ENCODE measurements at regions not wholly inside any gene's neighbourhood (a gene's known extent, or its start where the extent isn't known, plus 50 kb on each side); places are given as distances from the start of the nearest gene placed in this dataset.

- H3K4me1 ChIP-seq = no peaks in the 10 kb centered on the region
- H3K27ac ChIP-seq = no peak overlapping the region
- 59 to 79% methylated on average over 3 of the region's 3 CpGs for WGBS, 2 donors
- intact Hi-C loops (cut with DNase I; ENCODE audit: low total_unique reads) = no loop called here
- no peaks in the 10 kb centered on the region for H3K9me3 ChIP-seq
- no peak overlapping the region for H3K4me3 ChIP-seq
- H3K27me3 ChIP-seq = no peaks in the 10 kb centered on the region
- no peak for DNase-seq
- no peak for TF ChIP-seq POLR2A (IDR thresholded peaks at IDR 0.05)
- TF ChIP-seq, protein P1, sequence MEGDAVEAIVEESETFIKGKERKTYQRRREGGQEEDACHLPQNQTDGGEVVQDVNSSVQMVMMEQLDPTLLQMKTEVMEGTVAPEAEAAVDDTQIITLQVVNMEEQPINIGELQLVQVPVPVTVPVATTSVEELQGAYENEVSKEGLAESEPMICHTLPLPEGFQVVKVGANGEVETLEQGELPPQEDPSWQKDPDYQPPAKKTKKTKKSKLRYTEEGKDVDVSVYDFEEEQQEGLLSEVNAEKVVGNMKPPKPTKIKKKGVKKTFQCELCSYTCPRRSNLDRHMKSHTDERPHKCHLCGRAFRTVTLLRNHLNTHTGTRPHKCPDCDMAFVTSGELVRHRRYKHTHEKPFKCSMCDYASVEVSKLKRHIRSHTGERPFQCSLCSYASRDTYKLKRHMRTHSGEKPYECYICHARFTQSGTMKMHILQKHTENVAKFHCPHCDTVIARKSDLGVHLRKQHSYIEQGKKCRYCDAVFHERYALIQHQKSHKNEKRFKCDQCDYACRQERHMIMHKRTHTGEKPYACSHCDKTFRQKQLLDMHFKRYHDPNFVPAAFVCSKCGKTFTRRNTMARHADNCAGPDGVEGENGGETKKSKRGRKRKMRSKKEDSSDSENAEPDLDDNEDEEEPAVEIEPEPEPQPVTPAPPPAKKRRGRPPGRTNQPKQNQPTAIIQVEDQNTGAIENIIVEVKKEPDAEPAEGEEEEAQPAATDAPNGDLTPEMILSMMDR (IDR thresholded peaks at IDR 0.05) = no peak
- no peaks in the 10 kb centered on the region for H3K36me3 ChIP-seq (ENCODE audit: low read depth, missing control alignments)
These were observed 166.2 kb downstream of the RBM43 start for GRCh38 chr2:151095463-151095862.

GRCh38 chr2:151091583-151091982, 170.1 kb downstream of the RBM43 start:
- 74 to 81% methylated on average over 3 of the region's 3 CpGs for WGBS, 2 donors
- intact Hi-C loops (cut with DNase I; ENCODE audit: low total_unique reads) = no loop called here
- Histone ChIP-seq H3K9me3 (no peaks in the 10 kb centered on the region), H3K27me3 (no peaks in the 10 kb centered on the region), H3K4me1 (no peaks in the 10 kb centered on the region), H3K36me3 (ENCODE audit: low read depth, missing control alignments) (no peaks in the 10 kb centered on the region), H3K27ac (no peak overlapping the region), H3K4me3 (no peak overlapping the region)
- no peak for TF ChIP-seq POLR2A (IDR thresholded peaks at IDR 0.05)
- TF ChIP-seq, protein P1 (IDR thresholded peaks at IDR 0.05) = no peak
- no peak for DNase-seq

DNA sequence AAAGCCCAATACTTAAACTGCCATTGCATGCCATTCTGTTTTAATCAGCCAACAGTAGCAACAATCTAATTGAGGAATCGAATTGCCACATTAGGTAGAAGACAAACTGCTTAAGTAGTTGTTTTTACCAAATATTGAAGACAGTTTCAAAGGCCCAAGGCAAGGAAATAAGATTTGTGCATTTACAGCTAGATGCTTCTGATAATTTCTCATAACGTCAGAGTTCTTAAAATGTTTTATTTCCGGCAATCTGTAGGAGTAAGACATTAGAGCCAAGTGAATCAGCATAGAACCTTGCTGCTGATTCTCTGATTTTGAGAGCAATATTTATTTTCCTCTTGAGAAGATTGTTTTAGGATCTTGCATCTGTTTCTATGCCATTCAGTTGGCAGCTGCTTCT, 174.3 kb downstream of the RBM43 start:
- Histone ChIP-seq H3K27ac (no peak overlapping the region), H3K4me1 (no peaks in the 10 kb centered on the region), H3K36me3 (ENCODE audit: low read depth, missing control alignments) (no peaks in the 10 kb centered on the region), H3K27me3 (no peaks in the 10 kb centered on the region), H3K4me3 (no peak overlapping the region), H3K9me3 (no peaks in the 10 kb centered on the region)
- intact Hi-C loops (cut with DNase I; ENCODE audit: low total_unique reads) = no loop called here
- no peak for DNase-seq
- TF ChIP-seq, protein P1 (IDR thresholded peaks at IDR 0.05) = no peak
- no peak for TF ChIP-seq POLR2A (IDR thresholded peaks at IDR 0.05)
- 70 to 82% methylated on average over 3 of the region's 3 CpGs for WGBS, 2 donors

DNA sequence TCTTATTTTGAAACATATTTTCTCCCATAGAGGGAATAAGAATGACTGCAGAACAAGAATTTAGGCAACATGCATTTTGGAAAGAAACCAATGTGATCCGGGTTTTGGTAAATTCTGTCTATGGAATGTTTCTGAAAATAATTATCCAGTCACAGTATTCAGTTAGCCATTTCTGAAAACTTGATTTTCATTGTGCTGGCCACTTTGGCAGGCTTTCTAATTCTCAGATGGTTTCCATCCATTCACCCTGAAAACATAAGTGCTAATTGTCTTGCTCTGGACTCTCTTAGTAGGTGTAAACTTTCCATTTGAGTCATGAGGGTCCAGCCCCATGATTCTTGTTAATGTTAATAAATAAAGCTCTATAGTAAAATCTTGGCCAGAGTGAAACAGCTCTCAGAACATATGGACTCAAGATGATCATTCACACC, 176.5 kb downstream of the RBM43 start:
- TF ChIP-seq POLR2A (IDR thresholded peaks at IDR 0.05) = no peak
- TF ChIP-seq, protein P1 (IDR thresholded peaks at IDR 0.05) = no peak
- no peaks in the 10 kb centered on the region for H3K4me1 ChIP-seq
- no peak for DNase-seq
- H3K9me3 ChIP-seq = no peaks in the 10 kb centered on the region
- no peak overlapping the region for H3K4me3 ChIP-seq
- no peaks in the 10 kb centered on the region for H3K36me3 ChIP-seq (ENCODE audit: low read depth, missing control alignments)
- no peak overlapping the region for H3K27ac ChIP-seq
- intact Hi-C loops (cut with DNase I; ENCODE audit: low total_unique reads) = no loop called here
- H3K27me3 ChIP-seq = no peaks in the 10 kb centered on the region
- 52 to 58% methylated on average over 1 of the region's 1 CpG for WGBS, 2 donors

All from testis (tissue), 2 donors.